Gastrocnemius medialis (tissue), 4 donors: ENCODE measurements at regions not wholly inside any gene's neighbourhood (a gene's known extent, or its start where the extent isn't known, plus 50 kb on each side); places are given as distances from the start of the nearest gene placed in this dataset.
"Not testable (repeated sequence)": the region's sequence is repeated elsewhere in the genome, so short reads cannot be mapped to it uniquely, and the experiment has no call there.

Experiments used
- CTCF ChIP-seq, 5 experiments: fragments of 450-650 bp in 3 of 5; fragments of 200-600 bp in 2 of 5; sonication (generic) in 2 of 5; IDR thresholded peaks in 4 of 5; conservative IDR thresholded peaks in 1 of 5; 1 replicate in 4 of 5; 2 replicates in 1 of 5; pipeline ENCODE4 v1.5.1; 2016 to 2019; ENCODE audit warnings: antibody characterized with exemption in 5 of 5, mild to moderate bottlenecking in 3 of 5, moderate library complexity in 3 of 5
- POLR2A ChIP-seq, 2 donors: fragments of 450-650 bp; IDR thresholded peaks; one replicate each; pipeline ENCODE4 v1.6.1; 2017; ENCODE audit warnings: antibody characterized with exemption in 2 of 2, mild to moderate bottlenecking in 2 of 2, moderate library complexity in 2 of 2

GRCh38 chr6:114928731-114929130 lies 585.9 kb upstream of the HS3ST5 start:
- TF ChIP-seq CTCF (IDR thresholded peaks at IDR 0.05 in 4 of 5, conservative IDR thresholded peaks at IDR 0.05 in 1 of 5); POLR2A (IDR thresholded peaks at IDR 0.05): not testable (repeated sequence)
